ENCODE measurements at regions not wholly inside any gene's neighbourhood (a gene's known extent, or its start where the extent isn't known, plus 50 kb on each side); places are given as distances from the start of the nearest gene placed in this dataset.

- intact Hi-C loops (cut with DNase I) = no loop called here
- Histone ChIP-seq H3K27ac (replicated peaks in 1 of 4) (no peak overlapping the region), H3K9me3 (no peaks in the 10 kb centered on the region), H3K27me3 (peaks cover 0 to 17% (median 0%) of the 10 kb centered on the region in 4 donors), H3K4me3 (no peak overlapping the region), H3K4me1 (no peaks in the 10 kb centered on the region), H3K36me3 (no peaks in the 10 kb centered on the region)
- 91% methylated on average over 10 of the region's 13 CpGs for WGBS
- no peak for TF ChIP-seq POLR2A (IDR thresholded peaks at IDR 0.05; ENCODE audit: low read depth)
- no peak for TF ChIP-seq POLR2AphosphoS5 (IDR thresholded peaks at IDR 0.05)
- no peak for TF ChIP-seq CTCF (IDR thresholded peaks at IDR 0.05)
- no peak for TF ChIP-seq EP300 (IDR thresholded peaks at IDR 0.05)
- no peak for DNase-seq (ENCODE audit: extremely low spot score)
Observed at GRCh38 chr2:15784106-15784885, 156.1 kb upstream of the MYCN start.

- WGBS = 88% methylated on average over 18 of the region's 21 CpGs
- TF ChIP-seq CTCF (IDR thresholded peaks at IDR 0.05) (no peak), EP300 (IDR thresholded peaks at IDR 0.05) (no peak), POLR2A (IDR thresholded peaks at IDR 0.05; ENCODE audit: low read depth) (no peak), POLR2AphosphoS5 (IDR thresholded peaks at IDR 0.05) (no peak)
- DNase-seq (ENCODE audit: extremely low spot score) = no peak
- H3K27ac ChIP-seq (replicated peaks in 1 of 4) = no peak overlapping the region
- H3K9me3 ChIP-seq = no peaks in the 10 kb centered on the region
- H3K4me1 ChIP-seq = no peaks in the 10 kb centered on the region
- intact Hi-C loops (cut with DNase I) = no loop called here
- peaks cover 0 to 17% (median 0%) of the 10 kb centered on the region in 4 donors for H3K27me3 ChIP-seq
- H3K36me3 ChIP-seq = no peaks in the 10 kb centered on the region
- no peak overlapping the region for H3K4me3 ChIP-seq
Observed at GRCh38 chr2:15784886-15785801, 155.2 kb upstream of the MYCN start.

GRCh38 chr2:15786003-15786654, 154.2 kb upstream of the MYCN start:
- Histone ChIP-seq H3K4me3 (no peak overlapping the region), H3K27ac (replicated peaks in 1 of 4) (no peak overlapping the region), H3K27me3 (peaks cover 0 to 17% (median 0%) of the 10 kb centered on the region in 4 donors), H3K36me3 (no peaks in the 10 kb centered on the region), H3K9me3 (no peaks in the 10 kb centered on the region), H3K4me1 (no peaks in the 10 kb centered on the region)
- 92% methylated on average over 11 of the region's 11 CpGs for WGBS
- no peak for DNase-seq (ENCODE audit: extremely low spot score)
- intact Hi-C loops (cut with DNase I) = no loop called here
- TF ChIP-seq EP300 (IDR thresholded peaks at IDR 0.05) (no peak), CTCF (IDR thresholded peaks at IDR 0.05) (no peak), POLR2A (IDR thresholded peaks at IDR 0.05; ENCODE audit: low read depth) (no peak), POLR2AphosphoS5 (IDR thresholded peaks at IDR 0.05) (no peak)

- Histone ChIP-seq H3K36me3 (no peaks in the 10 kb centered on the region), H3K9me3 (no peaks in the 10 kb centered on the region), H3K4me3 (no peak overlapping the region), H3K4me1 (no peaks in the 10 kb centered on the region), H3K27me3 (peaks cover 0 to 17% (median 0%) of the 10 kb centered on the region in 4 donors), H3K27ac (replicated peaks in 1 of 4) (no peak overlapping the region)
- TF ChIP-seq CTCF (IDR thresholded peaks at IDR 0.05) (no peak), POLR2A (IDR thresholded peaks at IDR 0.05; ENCODE audit: low read depth) (no peak), EP300 (IDR thresholded peaks at IDR 0.05) (no peak), POLR2AphosphoS5 (IDR thresholded peaks at IDR 0.05) (no peak)
- intact Hi-C loops (cut with DNase I) = no loop called here
- 93% methylated on average over 2 of the region's 2 CpGs for WGBS
- no peak for DNase-seq (ENCODE audit: extremely low spot score)
Observed at GRCh38 chr2:15786901-15787300, 153.4 kb upstream of the MYCN start.

All from esophagus muscularis mucosa (tissue), 4 donors.